ENCODE measurements at regions not wholly inside any gene's neighbourhood (a gene's known extent, or its start where the extent isn't known, plus 50 kb on each side); places are given as distances from the start of the nearest gene placed in this dataset.
"Not testable (repeated sequence)": the region's sequence is repeated elsewhere in the genome, so short reads cannot be mapped to it uniquely, and the experiment has no call there.

GRCh38 chr15:21532785-21533184 lies 92.5 kb upstream of the POTEB3 start:
- intact Hi-C loops (cut with DNase I); ATAC-seq (ENCODE audit: low FRiP score); H3K36me3 ChIP-seq (ENCODE audit: control insufficient read depth in 1 of 2, insufficient read depth in 2 of 2, low read length in 1 of 2); H3K4me1 ChIP-seq (ENCODE audit: control insufficient read depth in 1 of 2, insufficient read depth in 2 of 2, low read length in 2 of 2); H3K9me3 ChIP-seq (ENCODE audit: control insufficient read depth, low read length); H3K27ac ChIP-seq (ENCODE audit: low read depth in 1 of 2, low read length in 2 of 2); H3K4me3 ChIP-seq (ENCODE audit: low read length in 2 of 2); H3K27me3 ChIP-seq (ENCODE audit: control insufficient read depth in 1 of 2, insufficient read depth in 2 of 2, low read length in 1 of 2); DNase-seq: not testable (repeated sequence)

- ATAC-seq (ENCODE audit: low FRiP score); H3K27ac ChIP-seq (ENCODE audit: low read depth in 1 of 2, low read length in 2 of 2); H3K27me3 ChIP-seq (ENCODE audit: control insufficient read depth in 1 of 2, insufficient read depth in 2 of 2, low read length in 1 of 2); H3K36me3 ChIP-seq (ENCODE audit: control insufficient read depth in 1 of 2, insufficient read depth in 2 of 2, low read length in 1 of 2); H3K4me3 ChIP-seq (ENCODE audit: low read length in 2 of 2); H3K4me1 ChIP-seq (ENCODE audit: control insufficient read depth in 1 of 2, insufficient read depth in 2 of 2, low read length in 2 of 2); intact Hi-C loops (cut with DNase I); DNase-seq; H3K9me3 ChIP-seq (ENCODE audit: control insufficient read depth, low read length): not testable (repeated sequence)
- WGBS, 2 donors, result 98% methylated on average over 4 of the region's 17 CpGs; no CpG with 5 or more reads in 1 of the 2 donors
These were observed 75.9 kb upstream of the POTEB3 start for GRCh38 chr15:21516248-21516647.

GRCh38 chr15:21515296-21515695 lies 75.0 kb upstream of the POTEB3 start:
- H3K27me3 ChIP-seq (ENCODE audit: control insufficient read depth in 1 of 2, insufficient read depth in 2 of 2, low read length in 1 of 2); DNase-seq; ATAC-seq (ENCODE audit: low FRiP score); H3K9me3 ChIP-seq (ENCODE audit: control insufficient read depth, low read length); H3K27ac ChIP-seq (ENCODE audit: low read depth in 1 of 2, low read length in 2 of 2); intact Hi-C loops (cut with DNase I); H3K4me1 ChIP-seq (ENCODE audit: control insufficient read depth in 1 of 2, insufficient read depth in 2 of 2, low read length in 2 of 2); H3K36me3 ChIP-seq (ENCODE audit: control insufficient read depth in 1 of 2, insufficient read depth in 2 of 2, low read length in 1 of 2); H3K4me3 ChIP-seq (ENCODE audit: low read length in 2 of 2): not testable (repeated sequence)
- no CpG with 5 or more reads among the region's 23 CpGs for WGBS, 2 donors

- WGBS, 2 donors, result no CpG with 5 or more reads among the region's 2 CpGs
- H3K36me3 ChIP-seq (ENCODE audit: control insufficient read depth in 1 of 2, insufficient read depth in 2 of 2, low read length in 1 of 2); DNase-seq; H3K4me1 ChIP-seq (ENCODE audit: control insufficient read depth in 1 of 2, insufficient read depth in 2 of 2, low read length in 2 of 2); H3K4me3 ChIP-seq (ENCODE audit: low read length in 2 of 2); H3K9me3 ChIP-seq (ENCODE audit: control insufficient read depth, low read length); intact Hi-C loops (cut with DNase I); H3K27ac ChIP-seq (ENCODE audit: low read depth in 1 of 2, low read length in 2 of 2); ATAC-seq (ENCODE audit: low FRiP score); H3K27me3 ChIP-seq (ENCODE audit: control insufficient read depth in 1 of 2, insufficient read depth in 2 of 2, low read length in 1 of 2): not testable (repeated sequence)
These were observed 62.7 kb upstream of the POTEB3 start for GRCh38 chr15:21503021-21503420.

Small RNA genes in the stretch of these regions (microRNA-seq; reads per million reads assigned to microRNA genes)
- gene MIR5701-2, result 0 reads per million in 2 donors

All from aorta (tissue), 5 donors.